K562 (cell line): ENCODE measurements at regions not wholly inside any gene's neighbourhood (a gene's known extent, or its start where the extent isn't known, plus 50 kb on each side); places are given as distances from the start of the nearest gene placed in this dataset.

Experiments
- ATAC-seq: fragments of 200-7000 bp; cut with Tn5 transposase; 3 replicates; pipeline ENCODE4 v1.9.1; 2020; ENCODE audit warnings: moderate library complexity
- BruUV-seq: library from RNA; stranded (reverse); fragments of 400-500 nt; replicated peaks from 2 replicates; lab custom pipeline; 2021; lab: Mats Ljungman, UMichigan
- CTCF ChIA-PET: fragments of 300-600 bp; formaldehyde crosslinking; extraction: SDS; loops from one replicate; lab custom pipeline; 2021; ENCODE audit warnings: low intra/inter-chr PET ratio; lab: Yijun Ruan, JAX
- POLR2A ChIA-PET: fragments of 300-600, 350-650 bp; sonication (Branson Sonifier 250); formaldehyde crosslinking; extraction: SDS; loops from one replicate; lab custom pipeline; 2021; ENCODE audit warnings: antibody characterized with exemption, inconsistent platforms; lab: Yijun Ruan, JAX
- DNase-seq, 4 experiments: peaks; one replicate each; pipeline versions ENCODE4 v3.0.0 to v3.0.0-alpha.2; 2011 to 2018; ENCODE audit warnings: low spot score in 3 of 4, mixed read lengths in 3 of 4; ENCODE audit errors: extremely low read depth in 1 of 4
- FAIRE-seq: peaks from 2 replicates; lab custom pipeline; 2011; peaks lifted over from hg19 to GRCh38; lab: Jason Lieb, UNC
- H2AFZ ChIP-seq: 2 replicates; pipeline ENCODE4 v1.6.0; 2011; ENCODE audit warnings: low read depth, low read length, control low read depth, inconsistent platforms
- H3K27ac ChIP-seq: fragments of 200-600 bp; 3 replicates; pipeline ENCODE4 v1.8.0; 2011; ENCODE audit warnings: low read depth, mild to moderate bottlenecking, control low read depth, inconsistent platforms, low read length, moderate library complexity, mixed read lengths; ENCODE audit errors: extremely low read depth
- H3K27me3 ChIP-seq, 2 experiments: fragments of 300-600 bp in 1 of 2; 2 replicates in 1 of 2; 3 replicates in 1 of 2; pipeline versions ENCODE4 v1.6.0 to v1.8.0; 2011; ENCODE audit warnings: inconsistent platforms in 2 of 2, low read length in 2 of 2, mild to moderate bottlenecking in 1 of 2, mixed read lengths in 1 of 2, moderate library complexity in 1 of 2; ENCODE audit not compliant: control insufficient read depth in 2 of 2, insufficient read depth in 2 of 2
- H3K36me3 ChIP-seq: fragments of 300-600 bp; 3 replicates; pipeline ENCODE4 v1.8.0; 2011; ENCODE audit warnings: mild to moderate bottlenecking, low read length, inconsistent platforms; ENCODE audit not compliant: control insufficient read depth, insufficient read depth
- H3K4me1 ChIP-seq, 2 experiments: fragments of 200-600 bp in 1 of 2; replicated peaks in 1 of 2; 2 replicates in 1 of 2; 3 replicates in 1 of 2; pipeline versions ENCODE4 v1.5.1 to v1.8.0; 2011; ENCODE audit warnings: inconsistent platforms in 2 of 2, low read length in 2 of 2, mild to moderate bottlenecking in 1 of 2, mixed read lengths in 1 of 2, moderate library complexity in 1 of 2; ENCODE audit not compliant: control insufficient read depth in 2 of 2, insufficient read depth in 2 of 2
- H3K4me2 ChIP-seq: 2 replicates; pipeline ENCODE4 v1.6.1; 2011; ENCODE audit warnings: low read length, control low read depth, inconsistent platforms, mixed read lengths; ENCODE audit not compliant: insufficient read depth
- H3K4me3 ChIP-seq: fragments of 200-600 bp; sonication (generic), shearing (Covaris generic); 2 replicates; pipeline ENCODE4 v1.5.1; 2016; ENCODE audit warnings: control low read depth, inconsistent platforms
- H3K79me2 ChIP-seq: fragments of 200-600 bp; 3 replicates; pipeline ENCODE4 v1.8.0; 2011; ENCODE audit warnings: low read length, inconsistent platforms; ENCODE audit not compliant: control insufficient read depth, insufficient read depth
- H3K9ac ChIP-seq, 2 experiments: 2 replicates each; pipeline versions ENCODE4 v1.6.0 to v1.6.1; 2011; ENCODE audit warnings: low read depth in 2 of 2, low read length in 2 of 2, control low read depth in 1 of 2, inconsistent platforms in 1 of 2, mild to moderate bottlenecking in 1 of 2, mixed read lengths in 1 of 2; ENCODE audit not compliant: insufficient read depth in 1 of 2
- H3K9me1 ChIP-seq: one replicate; pipeline ENCODE4 v1.6.0; 2011; ENCODE audit warnings: inconsistent platforms, mild to moderate bottlenecking, low read length, moderate library complexity; ENCODE audit not compliant: control insufficient read depth, insufficient read depth
- H3K9me3 ChIP-seq: replicated peaks from 2 replicates; pipeline ENCODE4 v1.5.1; 2011; ENCODE audit warnings: low read depth, low read length, inconsistent platforms; ENCODE audit not compliant: control insufficient read depth, insufficient read depth
- H4K20me1 ChIP-seq: replicated peaks from 2 replicates; pipeline ENCODE4 v1.6.1; 2011; ENCODE audit warnings: low read length, inconsistent platforms, mixed read lengths; ENCODE audit not compliant: control insufficient read depth, insufficient read depth
- GABPA ChIP-seq: fragments of 200-800 bp; sonication (Bioruptor generic); conservative IDR thresholded peaks from 2 replicates; pipeline ENCODE4 v1.6.1; 2016; ENCODE audit warnings: low read depth, missing genetic modification characterization, missing compliant biosample characterization
- MEF2A ChIP-seq: IDR thresholded peaks from 2 replicates; pipeline ENCODE4 v1.6.1; 2011; ENCODE audit warnings: low read depth, mild to moderate bottlenecking, low read length, moderate library complexity; ENCODE audit not compliant: control insufficient read depth
- PML ChIP-seq: IDR thresholded peaks from 2 replicates; pipeline ENCODE4 v1.6.1; 2012; ENCODE audit warnings: low read length, inconsistent platforms
- POLR2B ChIP-seq: fragments of 450-650 bp; IDR thresholded peaks from 2 replicates; pipeline ENCODE4 v1.6.1; 2018; ENCODE audit warnings: low read depth; ENCODE audit not compliant: partially characterized antibody
- XRCC4 ChIP-seq: IDR thresholded peaks from one replicate; pipeline ENCODE4 v1.6.1; 2011; ENCODE audit not compliant: insufficient read depth, insufficient read length; ENCODE audit errors: extremely low read depth
- WGBS: fragments of 100-300 bp; shearing (Covaris generic); methylation state at CpG from one replicate; pipeline ENCODE4 v1.1.6; 2016; ENCODE audit warnings: low coverage, mixed read lengths; ENCODE audit not compliant: insufficient coverage; ENCODE audit errors: missing lambda C conversion rate; 5-methylcytosine and 5-hydroxymethylcytosine counted together
- in situ Hi-C: fragments of 300-500 bp; cut with MboI; formaldehyde crosslinking; loops from 4 replicates; pipeline ENCODE4 v1.15.0; 2018; ENCODE audit warnings: inconsistent platforms, mixed read lengths
- intact Hi-C: fragments of 100-400 bp; cut with micrococcal nuclease; formaldehyde crosslinking; loops from 2 replicates; pipeline ENCODE4 v1.14.2; 2022
- TF ChIP-seq, protein P1 (sequence below), 3 experiments: IDR thresholded peaks in 2 of 3; conservative IDR thresholded peaks in 1 of 3; 2 replicates each; pipeline ENCODE4 v1.5.1; 2011 to 2012; ENCODE audit warnings: low read length in 3 of 3, mild to moderate bottlenecking in 3 of 3, control low read depth in 2 of 3, improper control_type of control experiment in 1 of 3, inconsistent platforms in 1 of 3, low read depth in 1 of 3, mixed read lengths in 1 of 3, moderate library complexity in 1 of 3; ENCODE audit not compliant: insufficient read depth in 2 of 3

DNA sequence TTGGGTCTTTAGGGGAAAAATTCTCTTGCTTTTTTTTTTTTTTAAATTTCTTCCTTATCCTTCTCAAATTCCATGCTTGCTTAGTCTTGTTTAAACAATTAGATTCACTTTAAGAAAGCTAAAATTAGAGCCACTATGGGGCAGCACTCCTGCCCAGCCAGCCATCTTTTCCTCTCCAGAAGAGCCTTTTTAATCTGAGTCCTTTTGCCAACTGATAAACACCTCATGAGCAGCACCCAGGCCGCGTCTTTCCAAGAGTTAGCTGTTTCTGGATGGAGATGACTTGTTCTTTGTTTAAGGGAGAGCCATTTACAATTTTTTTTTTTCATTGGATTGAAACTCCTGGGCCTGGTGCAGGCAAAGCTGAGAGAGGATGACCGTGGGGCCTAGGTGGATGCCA lies 53.3 kb upstream of the TSPAN2 start:
- H3K27ac ChIP-seq: no peak overlapping the region
- POLR2A ChIA-PET: interaction anchor here (0.6 kb wide), 1 partner anchor 426 kb away, joined by 3 read pairs; the partner anchor contains the start of gene NRAS
- no peaks in the 10 kb centered on the region for H3K9me1 ChIP-seq
- in situ Hi-C loops: loop anchor here (25.0 kb wide), 1 partner anchor 620 kb away; the partner anchor contains the start of gene CASQ2
- WGBS: 0% methylated on average over 3 of the region's 3 CpGs
- DNase-seq (no peak), ATAC-seq (no peak), FAIRE-seq (no peak)
- CTCF ChIA-PET: interaction anchor here (0.6 kb wide), 1 partner anchor 1610 kb away, joined by 3 read pairs; no protein-coding TSS in a partner anchor
- no peak overlapping the region for H3K4me3 ChIP-seq
- no peak overlapping the region for H2AFZ ChIP-seq
- no peak overlapping the region for H3K4me2 ChIP-seq
- no peaks in the 10 kb centered on the region for H4K20me1 ChIP-seq
- H3K9me3 ChIP-seq: no peaks in the 10 kb centered on the region
- BruUV-seq: no TSS peak
- H3K9ac ChIP-seq: no peak overlapping the region
- intact Hi-C loops: no loop called here
- H3K79me2 ChIP-seq: no peaks in the 10 kb centered on the region
- peaks cover 0 to 2% of the 10 kb centered on the region in 2 experiments; a peak in 1 of 5 replicates for H3K4me1 ChIP-seq
- H3K36me3 ChIP-seq: no peaks in the 10 kb centered on the region
- H3K27me3 ChIP-seq: no peaks in the 10 kb centered on the region
- TF ChIP-seq XRCC4: no peak
- TF ChIP-seq, protein P1, sequence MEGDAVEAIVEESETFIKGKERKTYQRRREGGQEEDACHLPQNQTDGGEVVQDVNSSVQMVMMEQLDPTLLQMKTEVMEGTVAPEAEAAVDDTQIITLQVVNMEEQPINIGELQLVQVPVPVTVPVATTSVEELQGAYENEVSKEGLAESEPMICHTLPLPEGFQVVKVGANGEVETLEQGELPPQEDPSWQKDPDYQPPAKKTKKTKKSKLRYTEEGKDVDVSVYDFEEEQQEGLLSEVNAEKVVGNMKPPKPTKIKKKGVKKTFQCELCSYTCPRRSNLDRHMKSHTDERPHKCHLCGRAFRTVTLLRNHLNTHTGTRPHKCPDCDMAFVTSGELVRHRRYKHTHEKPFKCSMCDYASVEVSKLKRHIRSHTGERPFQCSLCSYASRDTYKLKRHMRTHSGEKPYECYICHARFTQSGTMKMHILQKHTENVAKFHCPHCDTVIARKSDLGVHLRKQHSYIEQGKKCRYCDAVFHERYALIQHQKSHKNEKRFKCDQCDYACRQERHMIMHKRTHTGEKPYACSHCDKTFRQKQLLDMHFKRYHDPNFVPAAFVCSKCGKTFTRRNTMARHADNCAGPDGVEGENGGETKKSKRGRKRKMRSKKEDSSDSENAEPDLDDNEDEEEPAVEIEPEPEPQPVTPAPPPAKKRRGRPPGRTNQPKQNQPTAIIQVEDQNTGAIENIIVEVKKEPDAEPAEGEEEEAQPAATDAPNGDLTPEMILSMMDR (IDR thresholded peaks at IDR 0.05 in 2 of 3, conservative IDR thresholded peaks at IDR 0.05 in 1 of 3; ENCODE audit: insufficient read depth in 2 of 3, low read depth in 1 of 3, low read length in 3 of 3): peak in 1 of 3 experiments; percentile 11; a peak in 1 of 6 replicates

DNA sequence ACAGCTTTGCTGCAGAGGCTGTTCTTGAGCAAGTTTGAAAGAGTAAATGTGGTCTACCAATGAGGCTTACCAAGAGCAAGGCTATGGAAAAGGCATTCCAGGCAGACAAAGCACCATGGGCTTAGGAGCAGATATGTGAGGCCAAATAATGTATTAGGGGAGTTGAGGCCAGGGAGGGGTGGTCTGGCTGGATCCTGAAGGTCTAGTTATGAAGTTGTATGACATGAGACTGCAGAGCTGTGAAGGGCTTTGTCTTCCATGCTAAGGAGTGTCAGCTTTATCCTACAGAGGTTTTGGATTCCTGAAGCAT lies 51.8 kb upstream of the TSPAN2 start:
- intact Hi-C loops (no loop called here), in situ Hi-C loops (loop anchor here (25.0 kb wide), 1 partner anchor 621 kb away; the partner anchor contains the start of gene CASQ2)
- ATAC-seq: no peak
- TF ChIP-seq MEF2A (no peak), GABPA (tag) (no peak), PML (no peak), POLR2B (no peak)
- H3K27me3 ChIP-seq: no peaks in the 10 kb centered on the region
- H4K20me1 ChIP-seq: no peaks in the 10 kb centered on the region; the same call in 1 of the 2 replicates
- H3K79me2 ChIP-seq: no peaks in the 10 kb centered on the region
- no peak overlapping the region for H3K4me3 ChIP-seq
- H2AFZ ChIP-seq: no peak overlapping the region
- DNase-seq: no peak
- CTCF ChIA-PET: no interaction called here
- H3K9me1 ChIP-seq: no peaks in the 10 kb centered on the region
- no peak for FAIRE-seq
- no peak overlapping the region for H3K9ac ChIP-seq
- peaks cover 0 to 2% of the 10 kb centered on the region in 2 experiments; a peak in 1 of 5 replicates for H3K4me1 ChIP-seq
- no peaks in the 10 kb centered on the region for H3K36me3 ChIP-seq
- H3K27ac ChIP-seq: no peak overlapping the region
- H3K9me3 ChIP-seq: no peaks in the 10 kb centered on the region
- no TSS peak for BruUV-seq
- POLR2A ChIA-PET: interaction anchor here (0.8 kb wide), 1 partner anchor 17 kb away, joined by 3 read pairs; no protein-coding TSS in a partner anchor
- no peak overlapping the region for H3K4me2 ChIP-seq
